Colonic mucosa (tissue), 4 donors: ENCODE measurements at regions not wholly inside any gene's neighbourhood (a gene's known extent, or its start where the extent isn't known, plus 50 kb on each side); places are given as distances from the start of the nearest gene placed in this dataset.
"Not testable (repeated sequence)": the region's sequence is repeated elsewhere in the genome, so short reads cannot be mapped to it uniquely, and the experiment has no call there.

ENCODE experiments used
- DNase-seq: peaks from one replicate; pipeline ENCODE4 v3.0.0-alpha.2; 2020
- H3K27ac ChIP-seq: fragments of 200-600 bp; one replicate; pipeline ENCODE4 v1.8.0; 2021
- H3K27me3 ChIP-seq: fragments of 200-600 bp; one replicate; pipeline ENCODE4 v1.8.0; 2021
- H3K36me3 ChIP-seq: fragments of 200-600 bp; one replicate; pipeline ENCODE4 v1.8.0; 2021
- H3K4me1 ChIP-seq: fragments of 200-600 bp; one replicate; pipeline ENCODE4 v1.8.0; 2021; ENCODE audit warnings: mild to moderate bottlenecking
- H3K4me3 ChIP-seq: fragments of 200-600 bp; one replicate; pipeline ENCODE4 v1.8.0; 2021
- H3K9ac ChIP-seq, 2 donors: one replicate each; pipeline ENCODE4 v1.7.0; 2013; ENCODE audit warnings: control low read depth in 2 of 2, low read depth in 2 of 2, low read length in 2 of 2
- H3K9me3 ChIP-seq: fragments of 200-600 bp; one replicate; pipeline ENCODE4 v1.8.0; 2021
- CTCF ChIP-seq: fragments of 200-600 bp; IDR thresholded peaks from one replicate; pipeline ENCODE4 v1.8.0; 2022; ENCODE audit warnings: antibody characterized with exemption, mild to moderate bottlenecking
- intact Hi-C: fragments of 100-400 bp; cut with DNase I; formaldehyde crosslinking; loops from one replicate; pipeline ENCODE4 v1.14.1; 2022
- donor health status: healthy.
- donor health status: DM: no; HTN: no; CAD: no.
- donor health status: DM: no; HTN: no; CAD: no.

- no peaks in the 10 kb centered on the region for H3K9me3 ChIP-seq
- DNase-seq: no peak
- no peaks in the 10 kb centered on the region for H3K4me1 ChIP-seq
- no peak overlapping the region for H3K9ac ChIP-seq
- no peak overlapping the region for H3K4me3 ChIP-seq
- no peak overlapping the region for H3K27ac ChIP-seq
- no peaks in the 10 kb centered on the region for H3K27me3 ChIP-seq
- no peak for TF ChIP-seq CTCF
- H3K36me3 ChIP-seq: no peaks in the 10 kb centered on the region
- intact Hi-C loops: no loop called here
These were observed 237.5 kb upstream of the ADRA1B start for GRCh38 chr5:159678657-159679392.

- Histone ChIP-seq H3K36me3 (no peaks in the 10 kb centered on the region), H3K4me3 (no peak overlapping the region), H3K9ac (no peak overlapping the region), H3K27me3 (no peaks in the 10 kb centered on the region), H3K4me1 (no peaks in the 10 kb centered on the region), H3K27ac (no peak overlapping the region), H3K9me3 (no peaks in the 10 kb centered on the region)
- no peak for TF ChIP-seq CTCF
- intact Hi-C loops: no loop called here
- DNase-seq: no peak
These were observed 236.2 kb upstream of the ADRA1B start for GRCh38 chr5:159680095-159680494.

- Histone ChIP-seq H3K27ac (no peak overlapping the region), H3K4me1 (no peaks in the 10 kb centered on the region), H3K9me3 (no peaks in the 10 kb centered on the region), H3K36me3 (no peaks in the 10 kb centered on the region), H3K9ac (no peak overlapping the region), H3K27me3 (no peaks in the 10 kb centered on the region), H3K4me3 (no peak overlapping the region)
- TF ChIP-seq CTCF: no peak
- intact Hi-C loops: no loop called here
- DNase-seq: no peak
These were observed 234.6 kb upstream of the ADRA1B start for GRCh38 chr5:159681661-159682060.

- H3K9ac ChIP-seq: no peak overlapping the region
- H3K27ac ChIP-seq: no peak overlapping the region
- no peaks in the 10 kb centered on the region for H3K4me1 ChIP-seq
- no peak for DNase-seq
- no peak for TF ChIP-seq CTCF
- H3K36me3 ChIP-seq: no peaks in the 10 kb centered on the region
- H3K4me3 ChIP-seq: no peak overlapping the region
- intact Hi-C loops: no loop called here
- H3K27me3 ChIP-seq: no peaks in the 10 kb centered on the region
- no peaks in the 10 kb centered on the region for H3K9me3 ChIP-seq
These were observed 233.7 kb upstream of the ADRA1B start for GRCh38 chr5:159682623-159683022.

- H3K27ac ChIP-seq, H3K4me3 ChIP-seq, intact Hi-C loops, H3K4me1 ChIP-seq, H3K36me3 ChIP-seq, H3K27me3 ChIP-seq, H3K9ac ChIP-seq, H3K9me3 ChIP-seq, DNase-seq: not testable (repeated sequence)
These were observed 228.4 kb upstream of the ADRA1B start for GRCh38 chr5:159687892-159688291.

- H3K27ac ChIP-seq: no peak overlapping the region
- DNase-seq: no peak
- H3K27me3 ChIP-seq: no peaks in the 10 kb centered on the region
- no peak overlapping the region for H3K4me3 ChIP-seq
- intact Hi-C loops: no loop called here
- H3K4me1 ChIP-seq: no peaks in the 10 kb centered on the region
- TF ChIP-seq CTCF: no peak
- no peak overlapping the region for H3K9ac ChIP-seq
- H3K36me3 ChIP-seq: no peaks in the 10 kb centered on the region
- H3K9me3 ChIP-seq: no peaks in the 10 kb centered on the region
These were observed 220.5 kb upstream of the ADRA1B start for GRCh38 chr5:159695741-159696294.
